ENCODE measurements at regions not wholly inside any gene's neighbourhood (a gene's known extent, or its start where the extent isn't known, plus 50 kb on each side); places are given as distances from the start of the nearest gene placed in this dataset.

DNA sequence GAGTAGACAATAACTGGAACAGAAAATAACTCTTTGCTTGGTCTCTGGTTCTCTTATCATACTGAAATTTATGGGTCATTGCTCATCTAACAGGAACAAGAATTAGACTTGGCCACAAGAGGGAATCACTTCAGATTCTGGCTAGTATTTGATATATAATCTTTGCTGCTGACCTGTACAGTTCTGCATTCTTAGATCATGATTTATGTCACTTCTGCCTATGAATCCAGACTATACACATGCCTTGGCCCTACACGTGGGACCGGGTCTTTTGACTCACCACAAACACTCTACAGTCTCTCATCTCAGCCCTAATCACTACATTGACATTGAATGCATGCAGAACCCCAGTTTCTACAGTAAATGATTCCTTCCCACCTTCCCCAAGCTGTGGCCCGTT, 162.5 kb upstream of the SOX2 start:
- TF ChIP-seq, protein P1, sequence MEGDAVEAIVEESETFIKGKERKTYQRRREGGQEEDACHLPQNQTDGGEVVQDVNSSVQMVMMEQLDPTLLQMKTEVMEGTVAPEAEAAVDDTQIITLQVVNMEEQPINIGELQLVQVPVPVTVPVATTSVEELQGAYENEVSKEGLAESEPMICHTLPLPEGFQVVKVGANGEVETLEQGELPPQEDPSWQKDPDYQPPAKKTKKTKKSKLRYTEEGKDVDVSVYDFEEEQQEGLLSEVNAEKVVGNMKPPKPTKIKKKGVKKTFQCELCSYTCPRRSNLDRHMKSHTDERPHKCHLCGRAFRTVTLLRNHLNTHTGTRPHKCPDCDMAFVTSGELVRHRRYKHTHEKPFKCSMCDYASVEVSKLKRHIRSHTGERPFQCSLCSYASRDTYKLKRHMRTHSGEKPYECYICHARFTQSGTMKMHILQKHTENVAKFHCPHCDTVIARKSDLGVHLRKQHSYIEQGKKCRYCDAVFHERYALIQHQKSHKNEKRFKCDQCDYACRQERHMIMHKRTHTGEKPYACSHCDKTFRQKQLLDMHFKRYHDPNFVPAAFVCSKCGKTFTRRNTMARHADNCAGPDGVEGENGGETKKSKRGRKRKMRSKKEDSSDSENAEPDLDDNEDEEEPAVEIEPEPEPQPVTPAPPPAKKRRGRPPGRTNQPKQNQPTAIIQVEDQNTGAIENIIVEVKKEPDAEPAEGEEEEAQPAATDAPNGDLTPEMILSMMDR (IDR thresholded peaks at IDR 0.05; ENCODE audit: partially characterized antibody, unreplicated experiment) = no peak
- Mint-ChIP-seq H3K4me3 (ENCODE audit: unreplicated experiment) (no peak overlapping the region), H3K27me3 (ENCODE audit: unreplicated experiment) (peaks cover 4% of the 10 kb centered on the region), H3K9me3 (ENCODE audit: unreplicated experiment) (peaks cover 11% of the 10 kb centered on the region), H3K27ac (ENCODE audit: unreplicated experiment) (no peak overlapping the region), H3K36me3 (ENCODE audit: unreplicated experiment) (no peaks in the 10 kb centered on the region), H3K4me1 (ENCODE audit: low read depth, unreplicated experiment) (peaks cover 13% of the 10 kb centered on the region)
- DNase-seq = no peak

DNA sequence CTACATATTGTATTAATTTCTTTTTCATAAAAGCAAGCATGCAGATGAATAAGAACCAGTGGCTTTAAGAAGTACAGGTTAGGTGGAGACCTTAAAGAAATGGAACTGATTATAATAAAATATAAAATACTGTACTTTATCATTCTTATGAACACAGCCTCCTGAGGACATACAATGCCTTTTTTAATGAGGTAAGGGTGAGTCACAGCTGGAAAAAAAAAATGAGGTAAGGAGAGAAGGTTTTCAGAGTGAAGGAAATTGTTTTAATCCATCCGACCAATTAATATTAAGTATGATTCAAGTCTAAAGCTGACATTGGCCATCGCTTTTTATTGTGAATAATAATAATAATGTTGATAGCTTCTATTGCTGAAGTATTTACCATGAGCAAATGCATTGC, 170.3 kb upstream of the SOX2 start:
- Mint-ChIP-seq H3K27ac (ENCODE audit: unreplicated experiment) (no peak overlapping the region), H3K4me3 (ENCODE audit: unreplicated experiment) (no peak overlapping the region), H3K27me3 (ENCODE audit: unreplicated experiment) (no peaks in the 10 kb centered on the region), H3K36me3 (ENCODE audit: unreplicated experiment) (no peaks in the 10 kb centered on the region), H3K4me1 (ENCODE audit: low read depth, unreplicated experiment) (peaks cover 2% of the 10 kb centered on the region), H3K9me3 (ENCODE audit: unreplicated experiment) (peaks cover 2% of the 10 kb centered on the region)
- TF ChIP-seq, protein P1 (IDR thresholded peaks at IDR 0.05; ENCODE audit: partially characterized antibody, unreplicated experiment) = no peak
- no peak for DNase-seq

DNA sequence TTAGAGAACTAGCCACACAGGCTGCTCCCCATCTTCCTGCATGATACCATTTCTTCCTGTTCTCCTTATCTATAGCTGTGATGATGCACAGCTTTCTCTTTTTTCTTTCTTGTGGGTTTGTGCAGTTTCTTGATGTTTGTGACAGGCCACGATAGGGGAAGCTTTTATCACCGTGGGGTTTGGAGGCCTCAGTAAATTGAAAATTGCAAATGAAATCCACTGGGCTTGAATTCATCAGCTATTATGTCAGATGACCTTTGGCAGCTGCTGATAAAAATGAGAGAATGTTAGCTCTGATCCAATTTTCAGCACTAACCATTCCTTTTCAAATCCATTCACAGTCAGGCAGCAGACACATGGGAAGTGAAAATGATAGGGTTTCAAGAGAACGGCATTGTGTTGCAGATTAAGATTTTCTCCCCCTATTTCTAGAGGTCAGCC, 176.9 kb upstream of the SOX2 start:
- Mint-ChIP-seq H3K36me3 (ENCODE audit: unreplicated experiment) (no peaks in the 10 kb centered on the region), H3K9me3 (ENCODE audit: unreplicated experiment) (no peaks in the 10 kb centered on the region), H3K4me1 (ENCODE audit: low read depth, unreplicated experiment) (no peaks in the 10 kb centered on the region), H3K4me3 (ENCODE audit: unreplicated experiment) (no peak overlapping the region), H3K27me3 (ENCODE audit: unreplicated experiment) (no peaks in the 10 kb centered on the region), H3K27ac (ENCODE audit: unreplicated experiment) (no peak overlapping the region)
- TF ChIP-seq, protein P1 (IDR thresholded peaks at IDR 0.05; ENCODE audit: partially characterized antibody, unreplicated experiment) = no peak
- no peak for DNase-seq

DNA sequence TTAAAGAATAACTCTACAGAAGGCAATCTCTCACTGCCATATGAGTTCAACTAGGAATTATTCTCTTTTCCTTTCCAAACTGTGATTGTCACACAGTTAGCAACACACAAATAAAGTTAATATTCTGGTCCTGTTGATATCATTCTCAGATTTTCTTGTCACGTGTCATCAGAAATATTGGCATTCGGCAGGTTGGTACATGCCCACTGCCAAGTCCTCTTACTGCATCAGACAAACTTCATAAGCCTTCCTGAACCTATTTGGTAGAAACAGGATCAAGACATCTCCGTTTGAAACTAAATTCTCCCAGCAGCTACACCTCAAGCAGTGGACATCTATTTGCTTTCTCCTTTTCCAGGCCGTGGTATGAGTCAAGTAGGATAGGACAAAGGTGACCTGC, 177.9 kb upstream of the SOX2 start:
- Mint-ChIP-seq H3K27ac (ENCODE audit: unreplicated experiment) (no peak overlapping the region), H3K4me1 (ENCODE audit: low read depth, unreplicated experiment) (no peaks in the 10 kb centered on the region), H3K27me3 (ENCODE audit: unreplicated experiment) (no peaks in the 10 kb centered on the region), H3K9me3 (ENCODE audit: unreplicated experiment) (no peaks in the 10 kb centered on the region), H3K36me3 (ENCODE audit: unreplicated experiment) (no peaks in the 10 kb centered on the region), H3K4me3 (ENCODE audit: unreplicated experiment) (no peak overlapping the region)
- no peak for DNase-seq
- TF ChIP-seq, protein P1 (IDR thresholded peaks at IDR 0.05; ENCODE audit: partially characterized antibody, unreplicated experiment) = no peak

DNA sequence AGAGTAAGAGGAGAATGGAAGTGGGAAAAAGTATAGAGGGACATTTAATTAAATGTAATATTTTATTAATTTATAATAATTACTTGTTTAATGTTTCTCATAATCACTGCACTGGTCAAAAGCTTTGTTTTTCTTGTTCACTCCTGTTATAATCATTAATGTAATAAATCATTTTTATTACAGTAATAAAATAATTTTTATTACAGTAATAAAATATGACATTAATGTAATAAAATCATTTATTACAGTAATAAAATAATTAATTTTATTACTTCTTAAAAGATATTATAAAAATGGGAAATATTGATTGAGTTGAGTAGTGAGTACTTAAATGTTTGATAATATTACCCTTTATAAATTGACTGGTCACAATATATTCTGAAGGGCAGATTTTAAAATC, 181.1 kb upstream of the SOX2 start:
- Mint-ChIP-seq H3K27ac (ENCODE audit: unreplicated experiment) (no peak overlapping the region), H3K36me3 (ENCODE audit: unreplicated experiment) (no peaks in the 10 kb centered on the region), H3K27me3 (ENCODE audit: unreplicated experiment) (no peaks in the 10 kb centered on the region), H3K4me3 (ENCODE audit: unreplicated experiment) (no peak overlapping the region), H3K4me1 (ENCODE audit: low read depth, unreplicated experiment) (no peaks in the 10 kb centered on the region), H3K9me3 (ENCODE audit: unreplicated experiment) (no peaks in the 10 kb centered on the region)
- TF ChIP-seq, protein P1 (IDR thresholded peaks at IDR 0.05; ENCODE audit: partially characterized antibody, unreplicated experiment) = no peak
- no peak for DNase-seq

Measured in glutamatergic neuron (in vitro differentiated cells).